Muscle of arm (tissue), 1 donor: ENCODE measurements at regions not wholly inside any gene's neighbourhood (a gene's known extent, or its start where the extent isn't known, plus 50 kb on each side); places are given as distances from the start of the nearest gene placed in this dataset.

Source experiments
- DNase-seq: peaks from one replicate; pipeline ENCODE4 v3.0.0-alpha.2; 2013

- DNase-seq: no peak
Measured at GRCh38 chr20:39421571-39422105, 459.5 kb downstream of the DHX35 start.

- DNase-seq: no peak
Measured at GRCh38 chr20:39412091-39412490, 449.9 kb downstream of the DHX35 start.

GRCh38 chr20:39399463-39399862 is 437.3 kb downstream of the DHX35 start:
- DNase-seq: no peak

- no peak for DNase-seq
Measured at GRCh38 chr20:39398656-39399055, 436.5 kb downstream of the DHX35 start.

- no peak for DNase-seq
Measured at GRCh38 chr20:39397646-39398045, 435.5 kb downstream of the DHX35 start.

GRCh38 chr20:39395478-39396291 is 433.5 kb downstream of the DHX35 start:
- DNase-seq: no peak

- no peak for DNase-seq
Measured at GRCh38 chr20:39394461-39394860, 432.3 kb downstream of the DHX35 start.

- DNase-seq: no peak
Measured at GRCh38 chr20:39390186-39390585, 428.0 kb downstream of the DHX35 start.

GRCh38 chr20:39381595-39381994 is 419.5 kb downstream of the DHX35 start:
- no peak for DNase-seq

GRCh38 chr20:39378776-39379175 is 416.6 kb downstream of the DHX35 start:
- peak; percentile 9 for DNase-seq

- no peak for DNase-seq
Measured at GRCh38 chr20:39376788-39377187, 414.6 kb downstream of the DHX35 start.

GRCh38 chr20:39364320-39364719 is 402.2 kb downstream of the DHX35 start:
- DNase-seq: no peak

GRCh38 chr20:39359981-39360620 is 398.0 kb downstream of the DHX35 start:
- DNase-seq: no peak

- no peak for DNase-seq
Measured at GRCh38 chr20:39358052-39358451, 395.9 kb downstream of the DHX35 start.

GRCh38 chr20:39356908-39357307 is 394.8 kb downstream of the DHX35 start:
- DNase-seq: no peak

- DNase-seq: no peak
Measured at GRCh38 chr20:39349240-39349639, 387.1 kb downstream of the DHX35 start.

GRCh38 chr20:39347626-39348025 is 385.5 kb downstream of the DHX35 start:
- no peak for DNase-seq

- no peak for DNase-seq
Measured at GRCh38 chr20:39342463-39342862, 380.3 kb downstream of the DHX35 start.

- no peak for DNase-seq
Measured at GRCh38 chr20:39338469-39339376, 376.6 kb downstream of the DHX35 start.

GRCh38 chr20:39333211-39333610 is 371.1 kb downstream of the DHX35 start:
- no peak for DNase-seq

GRCh38 chr20:39328347-39328746 is 366.2 kb downstream of the DHX35 start:
- DNase-seq: no peak

- DNase-seq: no peak
Measured at GRCh38 chr20:39326050-39326449, 363.9 kb downstream of the DHX35 start.
